ENCODE measurements at regions not wholly inside any gene's neighbourhood (a gene's known extent, or its start where the extent isn't known, plus 50 kb on each side); places are given as distances from the start of the nearest gene placed in this dataset.

- TF ChIP-seq CTCF (IDR thresholded peaks at IDR 0.05; ENCODE audit: borderline replicate concordance, extremely low read depth, low read length, poor library complexity, severe bottlenecking): no peak
- TF ChIP-seq EZH2 (IDR thresholded peaks at IDR 0.05; ENCODE audit: borderline replicate concordance, low read depth, low read length, severe bottlenecking): no peak
These were observed 140.4 kb downstream of the NFKBIZ start for GRCh38 chr3:101989578-101990200.

Data from DND-41 (cell line).